Fibroblast of lung (primary cell): ENCODE measurements at regions not wholly inside any gene's neighbourhood (a gene's known extent, or its start where the extent isn't known, plus 50 kb on each side); places are given as distances from the start of the nearest gene placed in this dataset.

Experiments
- DNase-seq, 2 donors: peaks; one replicate each; pipeline versions ENCODE4 v3.0.0 to v3.0.0-alpha.2; 2010; ENCODE audit warnings: low read depth in 2 of 2
- H2AFZ ChIP-seq: 2 replicates; pipeline ENCODE4 v1.5.1; 2012; ENCODE audit warnings: low read length, control low read depth, inconsistent platforms
- H3K27ac ChIP-seq: 2 replicates; pipeline ENCODE4 v1.5.1; 2011; ENCODE audit warnings: low read length, control low read depth; ENCODE audit not compliant: insufficient read depth
- H3K27me3 ChIP-seq: 2 replicates; pipeline ENCODE4 v1.5.1; 2011; ENCODE audit warnings: mild to moderate bottlenecking, low read length; ENCODE audit not compliant: control insufficient read depth, insufficient read depth
- H3K36me3 ChIP-seq: 2 replicates; pipeline ENCODE4 v1.5.1; 2011; ENCODE audit warnings: low read length; ENCODE audit not compliant: control insufficient read depth, insufficient read depth
- H3K4me1 ChIP-seq: 2 replicates; pipeline ENCODE4 v1.5.1; 2011; ENCODE audit warnings: low read length; ENCODE audit not compliant: control insufficient read depth, insufficient read depth; ENCODE audit errors: extremely low read depth
- H3K4me2 ChIP-seq: 2 replicates; pipeline ENCODE4 v1.5.1; 2011; ENCODE audit warnings: low read length, control low read depth; ENCODE audit not compliant: insufficient read depth; ENCODE audit errors: extremely low read depth
- H3K4me3 ChIP-seq, 4 experiments: fragments of 200-600 bp in 1 of 4; sonication (generic) in 1 of 4; replicated peaks in 1 of 4; 2 replicates each; pipeline ENCODE4 v1.5.1; 2011 to 2016; ENCODE audit warnings: low read length in 4 of 4, low read depth in 3 of 4, mild to moderate bottlenecking in 3 of 4, control low read depth in 2 of 4, inconsistent platforms in 1 of 4, mixed read lengths in 1 of 4; ENCODE audit not compliant: insufficient read depth in 1 of 4; ENCODE audit errors: control extremely low read depth in 1 of 4
- H3K79me2 ChIP-seq: 2 replicates; pipeline ENCODE4 v1.5.1; 2012; ENCODE audit warnings: mild to moderate bottlenecking, low read length, inconsistent platforms; ENCODE audit not compliant: control insufficient read depth, insufficient read depth
- H3K9ac ChIP-seq: 2 replicates; pipeline ENCODE4 v1.5.1; 2011; ENCODE audit warnings: mild to moderate bottlenecking, low read length, control low read depth; ENCODE audit not compliant: insufficient read depth
- H3K9me3 ChIP-seq: 2 replicates; pipeline ENCODE4 v1.5.1; 2012; ENCODE audit warnings: low read depth, low read length; ENCODE audit not compliant: control insufficient read depth, insufficient read depth
- H4K20me1 ChIP-seq: 2 replicates; pipeline ENCODE4 v1.5.1; 2011; ENCODE audit warnings: low read length; ENCODE audit not compliant: control insufficient read depth, insufficient read depth; ENCODE audit errors: extremely low read depth
- CTCF ChIP-seq, 2 donors: IDR thresholded peaks in 1 of 2; conservative IDR thresholded peaks in 1 of 2; 1 replicate in 1 of 2; 2 replicates in 1 of 2; pipeline ENCODE4 v1.5.1; 2011 to 2012; ENCODE audit warnings: low read length in 2 of 2, control low read depth in 1 of 2, inconsistent platforms in 1 of 2, low read depth in 1 of 2, mild to moderate bottlenecking in 1 of 2
- EZH2 ChIP-seq: IDR thresholded peaks from 2 replicates; pipeline ENCODE4 v1.5.1; 2012; ENCODE audit warnings: low read length, control low read depth, mild to moderate bottlenecking; ENCODE audit errors: missing control alignments

- H4K20me1 ChIP-seq, result no peaks in the 10 kb centered on the region
- no peaks in the 10 kb centered on the region for H3K4me1 ChIP-seq
- TF ChIP-seq EZH2 (no peak), CTCF (conservative IDR thresholded peaks at IDR 0.05 in 1 of 2, IDR thresholded peaks at IDR 0.05 in 1 of 2; ENCODE audit: low read depth in 1 of 2, low read length in 2 of 2) (no peak)
- H3K9me3 ChIP-seq, result peaks cover 54% of the 10 kb centered on the region
- no peak overlapping the region for H3K4me3 ChIP-seq
- no peak overlapping the region for H2AFZ ChIP-seq
- DNase-seq, result no peak
- H3K9ac ChIP-seq, result no peak overlapping the region
- H3K4me2 ChIP-seq, result no peak overlapping the region
- H3K27ac ChIP-seq, result no peak overlapping the region
- H3K27me3 ChIP-seq, result no peaks in the 10 kb centered on the region
- peaks cover 13% of the 10 kb centered on the region for H3K36me3 ChIP-seq
- H3K79me2 ChIP-seq, result no peaks in the 10 kb centered on the region
Measured at GRCh38 chr15:25068696-25069095, 113.9 kb downstream of the SNRPN start.

GRCh38 chr15:25070353-25070963 lies 115.7 kb downstream of the SNRPN start:
- Histone ChIP-seq H3K9ac (no peak overlapping the region), H3K4me1 (no peaks in the 10 kb centered on the region), H3K4me2 (no peak overlapping the region), H3K27ac (no peak overlapping the region), H2AFZ (no peak overlapping the region), H3K36me3 (peaks cover 19% of the 10 kb centered on the region), H3K9me3 (peaks cover 54% of the 10 kb centered on the region), H3K4me3 (no peak overlapping the region), H3K27me3 (no peaks in the 10 kb centered on the region), H3K79me2 (no peaks in the 10 kb centered on the region), H4K20me1 (no peaks in the 10 kb centered on the region)
- TF ChIP-seq CTCF (conservative IDR thresholded peaks at IDR 0.05 in 1 of 2, IDR thresholded peaks at IDR 0.05 in 1 of 2; ENCODE audit: low read depth in 1 of 2, low read length in 2 of 2), result no peak
- TF ChIP-seq EZH2, result no peak
- DNase-seq, result no peak

- H3K27ac ChIP-seq, result no peak overlapping the region
- H4K20me1 ChIP-seq, result no peaks in the 10 kb centered on the region
- H2AFZ ChIP-seq, result no peak overlapping the region
- peaks cover 43% of the 10 kb centered on the region for H3K9me3 ChIP-seq
- H3K9ac ChIP-seq, result no peak overlapping the region
- H3K27me3 ChIP-seq, result no peaks in the 10 kb centered on the region
- no peak for DNase-seq
- no peak overlapping the region for H3K4me3 ChIP-seq
- TF ChIP-seq EZH2, result no peak
- TF ChIP-seq CTCF (conservative IDR thresholded peaks at IDR 0.05 in 1 of 2, IDR thresholded peaks at IDR 0.05 in 1 of 2; ENCODE audit: low read depth in 1 of 2, low read length in 2 of 2), result no peak
- H3K4me1 ChIP-seq, result no peaks in the 10 kb centered on the region
- H3K36me3 ChIP-seq, result peaks cover 13% of the 10 kb centered on the region
- no peak overlapping the region for H3K4me2 ChIP-seq
- H3K79me2 ChIP-seq, result no peaks in the 10 kb centered on the region
Measured at GRCh38 chr15:25072857-25073476, 118.2 kb downstream of the SNRPN start.
